Fibroblast of the aortic adventitia (primary cell): ENCODE measurements at regions not wholly inside any gene's neighbourhood (a gene's known extent, or its start where the extent isn't known, plus 50 kb on each side); places are given as distances from the start of the nearest gene placed in this dataset.
"Not testable (repeated sequence)": the region's sequence is repeated elsewhere in the genome, so short reads cannot be mapped to it uniquely, and the experiment has no call there.

ENCODE experiments used
- DNase-seq: peaks from one replicate; pipeline ENCODE4 v3.0.0-alpha.2; 2010; ENCODE audit warnings: low read depth
- H3K4me3 ChIP-seq: 2 replicates; pipeline ENCODE4 v1.5.1; 2011; ENCODE audit warnings: low read depth, mild to moderate bottlenecking, control low read depth, low read length, moderate library complexity
- TF ChIP-seq, protein P1 (sequence below): IDR thresholded peaks from 2 replicates; pipeline ENCODE4 v1.5.1; 2011; ENCODE audit warnings: mild to moderate bottlenecking, low read length, control low read depth, inconsistent platforms; ENCODE audit not compliant: insufficient read depth

DNA sequence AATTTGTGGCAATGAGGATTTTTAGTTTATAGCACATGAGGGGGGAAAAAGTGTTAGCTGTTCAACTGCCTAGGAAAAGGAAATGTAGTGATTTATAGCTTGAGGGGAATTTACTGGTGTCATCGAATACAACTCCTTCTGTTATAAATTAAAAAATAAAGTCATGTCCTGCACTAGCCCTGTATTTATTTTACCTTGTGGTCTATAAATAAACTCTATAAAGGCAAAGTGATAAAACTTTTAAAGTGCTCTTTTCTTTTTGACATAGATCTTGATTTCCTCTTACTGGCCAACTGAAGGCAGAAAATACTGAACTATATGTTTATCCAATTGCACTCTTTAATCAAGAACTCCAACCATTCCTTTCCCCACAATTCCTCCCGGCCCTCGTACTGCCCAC lies 672.1 kb upstream of the SLIT2 start:
- no peak overlapping the region for H3K4me3 ChIP-seq
- TF ChIP-seq, protein P1, sequence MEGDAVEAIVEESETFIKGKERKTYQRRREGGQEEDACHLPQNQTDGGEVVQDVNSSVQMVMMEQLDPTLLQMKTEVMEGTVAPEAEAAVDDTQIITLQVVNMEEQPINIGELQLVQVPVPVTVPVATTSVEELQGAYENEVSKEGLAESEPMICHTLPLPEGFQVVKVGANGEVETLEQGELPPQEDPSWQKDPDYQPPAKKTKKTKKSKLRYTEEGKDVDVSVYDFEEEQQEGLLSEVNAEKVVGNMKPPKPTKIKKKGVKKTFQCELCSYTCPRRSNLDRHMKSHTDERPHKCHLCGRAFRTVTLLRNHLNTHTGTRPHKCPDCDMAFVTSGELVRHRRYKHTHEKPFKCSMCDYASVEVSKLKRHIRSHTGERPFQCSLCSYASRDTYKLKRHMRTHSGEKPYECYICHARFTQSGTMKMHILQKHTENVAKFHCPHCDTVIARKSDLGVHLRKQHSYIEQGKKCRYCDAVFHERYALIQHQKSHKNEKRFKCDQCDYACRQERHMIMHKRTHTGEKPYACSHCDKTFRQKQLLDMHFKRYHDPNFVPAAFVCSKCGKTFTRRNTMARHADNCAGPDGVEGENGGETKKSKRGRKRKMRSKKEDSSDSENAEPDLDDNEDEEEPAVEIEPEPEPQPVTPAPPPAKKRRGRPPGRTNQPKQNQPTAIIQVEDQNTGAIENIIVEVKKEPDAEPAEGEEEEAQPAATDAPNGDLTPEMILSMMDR: no peak
- DNase-seq: no peak

DNA sequence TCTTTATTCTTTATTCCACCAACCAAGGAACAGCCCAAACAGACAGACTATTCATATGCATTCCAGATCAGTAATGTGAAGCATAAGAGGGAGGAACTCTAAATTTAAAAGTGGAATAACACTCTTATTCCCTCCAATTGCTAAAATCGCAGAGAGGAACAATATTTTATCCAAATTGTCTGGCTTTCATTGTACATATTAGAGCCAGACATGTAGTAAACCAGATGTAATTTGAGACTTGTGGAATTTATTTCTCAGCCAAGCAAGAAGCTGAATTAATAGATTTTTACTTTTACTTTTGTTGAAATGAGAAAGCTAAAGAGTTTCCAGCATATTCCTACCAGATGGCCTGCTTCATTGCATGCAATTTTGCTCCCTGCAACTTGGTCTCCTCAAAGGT lies 674.6 kb upstream of the SLIT2 start:
- peak; percentile 55 for DNase-seq
- TF ChIP-seq, protein P1: no peak
- no peak overlapping the region for H3K4me3 ChIP-seq

DNA sequence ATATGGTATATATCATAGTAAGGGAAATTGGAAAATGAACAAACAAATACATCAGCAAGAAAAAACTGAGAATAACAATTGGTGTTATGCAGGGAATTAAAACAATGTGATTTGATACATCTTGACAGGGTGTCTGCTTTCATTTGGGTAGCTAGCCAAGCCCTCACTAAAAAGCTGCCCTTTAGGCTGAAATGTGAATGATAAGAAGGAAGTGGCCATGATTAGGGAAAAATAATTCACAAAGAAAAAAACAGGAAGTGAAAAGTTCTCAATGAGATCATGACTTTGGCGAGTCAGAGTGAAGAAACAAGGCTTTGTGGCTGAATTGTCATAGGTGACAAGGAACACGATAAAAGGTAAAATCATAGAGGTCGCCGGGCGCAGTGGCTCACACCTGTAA lies 675.8 kb upstream of the SLIT2 start:
- no peak overlapping the region for H3K4me3 ChIP-seq
- peak; percentile 12 for DNase-seq
- TF ChIP-seq, protein P1: no peak

DNA sequence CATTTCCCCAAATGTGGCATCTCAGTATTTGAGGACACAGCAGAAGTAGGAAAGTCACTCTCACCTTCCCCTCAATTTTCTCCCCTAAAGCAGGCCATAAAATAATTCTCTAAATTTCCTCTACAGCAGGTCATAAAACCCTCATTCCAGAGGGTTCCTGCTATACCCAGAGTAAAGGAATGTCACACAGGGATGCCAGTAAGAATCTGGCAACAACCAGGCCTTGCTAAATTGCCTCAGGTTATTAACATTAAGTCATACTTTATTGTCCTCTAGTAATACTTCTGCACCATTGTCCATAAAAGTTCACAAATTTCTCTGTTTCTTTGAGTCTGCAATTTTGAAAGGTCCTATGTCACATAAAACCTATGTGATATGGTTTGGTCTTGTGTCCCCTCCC lies 685.7 kb upstream of the SLIT2 start:
- H3K4me3 ChIP-seq: no peak overlapping the region
- TF ChIP-seq, protein P1: no peak
- no peak for DNase-seq

DNA sequence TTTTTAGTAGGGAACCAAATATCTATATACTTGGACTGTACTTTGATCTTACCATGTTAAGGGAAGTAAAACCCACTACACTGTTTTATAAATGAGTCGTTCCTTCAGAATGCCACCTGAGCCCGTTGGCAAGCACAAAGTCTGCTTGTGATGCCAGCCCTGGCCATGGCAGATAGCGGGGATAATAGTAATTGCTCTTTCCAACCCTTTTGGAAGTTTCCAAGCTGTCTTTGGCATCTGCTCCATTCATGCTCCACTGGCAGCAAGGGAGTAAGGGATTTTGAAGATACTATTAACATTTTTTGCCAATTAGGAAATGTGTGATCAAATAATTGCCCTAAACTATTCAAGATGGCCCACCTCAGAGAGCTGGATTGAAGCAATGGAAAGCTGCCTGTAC lies 689.2 kb upstream of the SLIT2 start:
- no peak overlapping the region for H3K4me3 ChIP-seq
- TF ChIP-seq, protein P1: no peak
- DNase-seq: no peak

DNA sequence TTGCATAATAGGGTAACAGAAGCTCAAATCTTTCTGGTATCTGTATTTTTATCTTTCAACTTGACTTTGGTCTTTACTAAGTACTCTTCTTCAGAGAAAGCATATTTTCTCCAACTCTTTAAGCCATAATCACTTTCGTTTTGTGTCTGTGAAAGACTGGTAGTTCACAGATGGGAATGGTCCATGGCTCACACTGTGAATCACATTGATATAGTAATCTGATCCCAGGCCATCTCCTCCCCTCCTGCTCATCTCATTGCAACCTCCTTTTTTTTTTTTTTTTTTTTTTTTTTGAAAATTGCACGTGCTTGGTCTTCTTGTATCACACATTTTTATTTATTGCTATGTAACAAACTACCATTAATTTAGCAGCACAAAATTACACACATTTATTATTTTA lies 694.5 kb upstream of the SLIT2 start:
- DNase-seq: no peak

DNA sequence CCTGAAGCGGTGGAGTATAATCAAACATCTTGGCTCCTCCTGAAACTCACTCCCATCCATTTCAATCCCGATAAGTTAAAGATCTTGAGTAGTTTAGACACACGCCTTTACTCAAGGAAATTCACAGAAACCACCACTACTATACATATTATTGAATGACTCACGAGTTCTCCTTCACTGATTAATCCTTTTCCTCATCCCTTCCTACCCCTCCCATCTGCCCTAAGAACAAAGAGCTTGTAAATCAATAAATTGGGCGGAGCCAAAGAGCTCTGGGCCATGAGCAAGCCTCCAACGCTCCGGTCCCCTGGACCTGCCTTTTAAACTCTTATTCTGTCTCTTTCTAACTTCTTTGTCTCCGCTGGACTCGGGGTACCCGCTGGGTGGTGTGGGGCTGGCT lies 695.4 kb upstream of the SLIT2 start:
- not testable (repeated sequence) for DNase-seq, H3K4me3 ChIP-seq

More for the DNA sequence above, 694.5 kb upstream of the SLIT2 start:
- TF ChIP-seq, protein P1: no peak
- no peak overlapping the region for H3K4me3 ChIP-seq
